Cardiac fibroblast (primary cell): ENCODE measurements at regions not wholly inside any gene's neighbourhood (a gene's known extent, or its start where the extent isn't known, plus 50 kb on each side); places are given as distances from the start of the nearest gene placed in this dataset.

Experiments
- DNase-seq, 2 donors: peaks; one replicate each; pipeline versions ENCODE4 v3.0.0 to v3.0.0-alpha.2; 2010; ENCODE audit warnings: low read depth in 2 of 2
- H3K4me3 ChIP-seq, 2 donors: replicated peaks in 1 of 2; 1 replicate in 1 of 2; 2 replicates in 1 of 2; pipeline ENCODE4 v1.5.1; 2011; ENCODE audit warnings: low read depth in 2 of 2, low read length in 2 of 2, mild to moderate bottlenecking in 2 of 2, moderate library complexity in 1 of 2
- TF ChIP-seq, protein P1 (sequence below): IDR thresholded peaks from one replicate; pipeline ENCODE4 v1.5.1; 2011; ENCODE audit warnings: low read depth, mild to moderate bottlenecking, low read length, inconsistent platforms

DNA sequence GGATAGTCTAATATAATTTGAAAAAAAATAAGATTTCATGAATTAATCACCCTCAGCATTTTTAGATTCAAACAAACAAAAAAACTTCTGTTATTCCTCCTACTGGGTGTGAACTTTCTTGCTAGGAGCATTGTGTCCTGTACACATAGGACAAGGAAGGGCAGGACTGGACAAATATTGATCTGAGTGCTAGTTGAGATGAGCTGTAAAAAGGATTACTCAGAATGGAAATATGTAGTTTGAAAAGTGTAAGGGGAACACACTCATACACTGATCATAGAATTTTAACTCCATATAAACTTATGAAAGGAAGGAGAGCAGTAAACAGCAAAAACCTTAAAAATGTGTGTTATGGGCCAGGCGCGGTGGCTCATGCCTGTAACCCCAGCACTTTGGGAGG is 156.5 kb upstream of the ZNF648 start:
- TF ChIP-seq, protein P1, sequence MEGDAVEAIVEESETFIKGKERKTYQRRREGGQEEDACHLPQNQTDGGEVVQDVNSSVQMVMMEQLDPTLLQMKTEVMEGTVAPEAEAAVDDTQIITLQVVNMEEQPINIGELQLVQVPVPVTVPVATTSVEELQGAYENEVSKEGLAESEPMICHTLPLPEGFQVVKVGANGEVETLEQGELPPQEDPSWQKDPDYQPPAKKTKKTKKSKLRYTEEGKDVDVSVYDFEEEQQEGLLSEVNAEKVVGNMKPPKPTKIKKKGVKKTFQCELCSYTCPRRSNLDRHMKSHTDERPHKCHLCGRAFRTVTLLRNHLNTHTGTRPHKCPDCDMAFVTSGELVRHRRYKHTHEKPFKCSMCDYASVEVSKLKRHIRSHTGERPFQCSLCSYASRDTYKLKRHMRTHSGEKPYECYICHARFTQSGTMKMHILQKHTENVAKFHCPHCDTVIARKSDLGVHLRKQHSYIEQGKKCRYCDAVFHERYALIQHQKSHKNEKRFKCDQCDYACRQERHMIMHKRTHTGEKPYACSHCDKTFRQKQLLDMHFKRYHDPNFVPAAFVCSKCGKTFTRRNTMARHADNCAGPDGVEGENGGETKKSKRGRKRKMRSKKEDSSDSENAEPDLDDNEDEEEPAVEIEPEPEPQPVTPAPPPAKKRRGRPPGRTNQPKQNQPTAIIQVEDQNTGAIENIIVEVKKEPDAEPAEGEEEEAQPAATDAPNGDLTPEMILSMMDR: no peak
- H3K4me3 ChIP-seq: no peak overlapping the region
- DNase-seq: no peak

DNA sequence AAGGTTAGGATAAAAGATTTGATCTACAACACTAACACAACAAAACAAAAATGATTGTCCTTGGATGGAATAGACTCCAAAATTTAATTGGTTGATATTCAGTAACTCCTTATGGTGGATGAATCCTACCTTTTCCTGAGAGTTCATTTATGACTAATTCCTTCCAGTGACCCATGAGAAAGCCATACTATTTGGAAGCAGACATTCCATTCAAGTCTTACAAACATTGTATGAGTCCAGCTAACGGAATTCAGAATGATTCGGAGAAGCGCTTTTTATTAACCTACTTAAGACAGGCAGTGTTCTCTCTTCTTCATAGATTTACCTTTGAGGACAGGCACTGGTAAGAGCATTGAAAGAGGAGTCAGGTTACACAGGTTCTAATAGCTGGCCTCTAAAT is 155.6 kb upstream of the ZNF648 start:
- TF ChIP-seq, protein P1: no peak

GRCh38 chr1:182215764-182216163 is 154.3 kb upstream of the ZNF648 start:
- no peak for DNase-seq
- H3K4me3 ChIP-seq: no peak overlapping the region
- TF ChIP-seq, protein P1: no peak

More for the DNA sequence above, 155.6 kb upstream of the ZNF648 start:
- no peak overlapping the region for H3K4me3 ChIP-seq
- DNase-seq: no peak

DNA sequence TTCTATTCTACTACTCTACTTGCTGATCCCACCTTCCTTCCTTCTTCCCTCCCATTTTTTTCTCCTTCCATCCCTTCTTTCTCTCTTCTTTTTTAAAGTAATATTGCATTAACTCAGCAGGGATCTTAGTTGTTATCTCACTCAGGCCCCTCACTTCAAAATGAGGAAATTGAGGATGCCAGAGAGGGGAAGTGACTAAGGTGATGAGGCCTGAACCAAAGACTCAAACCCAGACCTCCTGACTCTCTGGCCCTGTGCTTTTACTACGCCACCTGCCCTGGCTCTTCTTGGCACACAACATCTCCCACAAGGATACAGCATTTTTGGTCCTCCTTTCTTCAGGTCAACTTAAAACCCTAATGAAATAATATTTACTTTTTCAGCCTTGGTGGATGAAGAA is 151.7 kb upstream of the ZNF648 start:
- H3K4me3 ChIP-seq: no peak overlapping the region
- TF ChIP-seq, protein P1: no peak
- no peak for DNase-seq

DNA sequence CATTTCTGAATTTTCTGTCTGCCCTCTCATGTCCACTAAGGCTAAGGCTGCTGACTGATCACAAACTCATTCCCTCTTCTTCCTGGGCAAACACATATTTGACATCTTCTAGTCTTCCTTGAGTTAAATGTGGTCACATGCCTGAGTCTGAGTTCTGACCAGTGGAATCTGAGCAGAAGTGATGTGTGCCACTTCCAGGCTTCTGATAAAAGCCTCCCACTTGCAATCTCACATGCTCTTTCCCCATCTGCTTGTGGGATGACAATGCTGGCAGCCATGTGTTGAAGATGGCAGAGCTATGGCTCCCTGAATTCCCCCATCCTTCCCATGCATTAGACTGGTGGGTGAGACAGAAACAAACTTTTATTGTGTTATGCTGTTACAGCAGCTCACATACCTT is 149.9 kb upstream of the ZNF648 start:
- no peak for DNase-seq
- no peak overlapping the region for H3K4me3 ChIP-seq

GRCh38 chr1:182210417-182210816 is 148.9 kb upstream of the ZNF648 start:
- TF ChIP-seq, protein P1: no peak
- H3K4me3 ChIP-seq: no peak overlapping the region
- no peak for DNase-seq

More for the DNA sequence above, 149.9 kb upstream of the ZNF648 start:
- TF ChIP-seq, protein P1: no peak

- no peak for DNase-seq
- H3K4me3 ChIP-seq: no peak overlapping the region
- TF ChIP-seq, protein P1: no peak
These were observed 145.8 kb upstream of the ZNF648 start for GRCh38 chr1:182207300-182207699.
